GM18520 (cell line): ENCODE measurements at regions not wholly inside any gene's neighbourhood (a gene's known extent, or its start where the extent isn't known, plus 50 kb on each side); places are given as distances from the start of the nearest gene placed in this dataset.
"Not testable (repeated sequence)": the region's sequence is repeated elsewhere in the genome, so short reads cannot be mapped to it uniquely, and the experiment has no call there.

Source experiments
- ATAC-seq: cut with Tn5 transposase; IDR thresholded peaks from one replicate; pipeline ENCODE4 v1.9.1; 2021; ENCODE audit not compliant: unreplicated experiment

DNA sequence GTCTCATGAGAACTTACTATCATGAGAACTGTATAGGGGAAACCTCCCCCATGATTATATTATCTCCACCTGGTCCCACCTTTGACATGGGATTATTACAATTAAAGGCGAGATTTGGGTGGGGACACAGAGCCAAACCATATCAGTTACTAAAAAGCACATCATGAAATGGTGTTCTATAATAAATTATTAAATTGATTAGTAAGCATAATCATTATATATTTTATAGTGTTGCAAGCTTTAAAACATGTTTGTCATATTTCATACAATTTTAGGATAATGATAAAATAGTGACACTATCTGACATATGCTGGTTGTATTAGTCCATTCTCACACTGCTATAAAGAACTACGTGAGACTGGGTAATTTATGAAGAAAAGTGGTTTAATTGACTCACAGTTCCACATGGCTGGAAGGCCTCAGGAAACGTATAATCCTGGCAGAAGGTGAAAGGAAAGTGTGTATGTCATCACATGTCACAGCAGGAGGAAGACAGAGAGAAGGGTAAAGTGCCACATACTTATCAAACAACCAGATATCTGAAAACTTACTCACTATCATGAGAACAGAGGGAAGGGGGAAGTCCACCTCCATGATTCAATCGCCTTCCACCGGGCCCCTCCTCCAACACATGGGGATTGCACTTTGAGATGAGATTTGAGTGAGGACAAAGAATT lies 539.2 kb upstream of the OLFM3 start:
- no peak for ATAC-seq

DNA sequence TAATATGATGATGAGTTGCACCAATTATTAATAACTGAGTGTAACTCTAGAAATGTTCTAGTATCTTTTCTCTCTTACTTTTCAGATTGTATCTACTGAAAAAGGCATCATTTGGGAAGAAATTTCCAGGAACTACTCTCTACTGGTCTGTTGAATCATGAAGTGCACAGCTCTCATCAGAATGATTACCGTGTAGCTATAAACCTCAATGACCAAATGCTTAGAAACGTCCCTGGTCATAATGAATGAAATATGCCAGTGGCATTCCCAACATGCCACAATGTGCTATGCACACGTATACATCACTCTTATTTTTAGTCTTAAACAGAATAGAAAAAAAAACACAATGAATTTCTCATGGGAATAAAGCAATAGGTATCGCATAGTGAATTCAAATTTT lies 534.3 kb upstream of the OLFM3 start:
- no peak for ATAC-seq

DNA sequence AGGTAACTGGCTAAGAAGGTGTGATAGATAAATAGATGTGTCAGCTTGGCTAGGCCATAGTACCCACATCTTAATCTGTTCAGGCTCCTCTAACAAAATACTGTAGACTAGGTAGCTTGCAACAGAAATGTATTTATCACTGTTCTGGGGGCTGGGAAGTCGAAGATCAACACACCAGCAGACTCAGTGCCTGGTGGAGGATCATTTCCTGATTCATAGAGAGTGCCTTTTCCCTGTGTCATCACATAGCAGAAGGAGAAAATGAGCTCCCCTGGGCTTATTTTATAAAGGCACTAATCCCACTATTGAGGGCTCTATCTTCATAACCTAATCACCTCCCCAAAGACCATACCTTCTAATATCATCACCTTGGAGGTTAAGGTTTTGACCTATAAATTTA lies 532.7 kb upstream of the OLFM3 start:
- ATAC-seq: no peak

DNA sequence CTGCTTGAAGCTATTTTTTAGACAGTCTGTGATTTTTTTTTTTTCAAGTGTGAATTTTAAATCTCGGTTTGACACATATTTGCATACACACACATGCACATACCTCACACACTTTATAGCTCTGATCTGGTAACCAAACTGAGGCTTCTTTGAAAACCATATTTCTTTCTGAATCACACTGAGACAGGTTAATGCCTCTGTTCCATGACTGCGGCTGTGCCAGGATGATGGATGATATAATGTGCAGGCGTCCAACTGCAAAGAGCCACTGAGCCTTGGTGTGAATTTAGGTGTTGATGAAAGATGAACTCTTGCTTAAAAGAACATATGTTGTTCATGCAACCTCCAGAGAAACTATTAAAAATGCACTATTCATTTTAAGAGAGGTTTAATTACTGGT lies 504.0 kb upstream of the OLFM3 start:
- ATAC-seq: no peak

DNA sequence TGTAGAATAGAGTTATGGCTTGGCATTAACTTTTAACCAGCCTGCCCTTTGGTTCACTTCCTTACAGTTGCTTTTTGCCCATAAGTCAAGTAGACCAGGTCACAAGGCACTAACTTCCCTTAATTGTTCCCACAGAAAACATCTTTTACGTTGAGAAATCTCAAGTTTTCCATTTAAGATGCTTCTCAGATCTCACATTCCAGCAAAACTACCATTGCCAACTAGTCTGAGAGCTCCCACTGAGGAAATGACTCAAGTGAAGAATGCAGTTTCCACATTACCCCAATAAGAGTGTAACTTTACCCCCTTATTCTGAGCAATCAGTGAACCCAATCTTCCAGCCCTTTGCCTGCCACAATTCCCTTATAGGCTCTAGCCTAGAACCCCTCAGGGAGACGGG lies 502.2 kb upstream of the OLFM3 start:
- no peak for ATAC-seq

DNA sequence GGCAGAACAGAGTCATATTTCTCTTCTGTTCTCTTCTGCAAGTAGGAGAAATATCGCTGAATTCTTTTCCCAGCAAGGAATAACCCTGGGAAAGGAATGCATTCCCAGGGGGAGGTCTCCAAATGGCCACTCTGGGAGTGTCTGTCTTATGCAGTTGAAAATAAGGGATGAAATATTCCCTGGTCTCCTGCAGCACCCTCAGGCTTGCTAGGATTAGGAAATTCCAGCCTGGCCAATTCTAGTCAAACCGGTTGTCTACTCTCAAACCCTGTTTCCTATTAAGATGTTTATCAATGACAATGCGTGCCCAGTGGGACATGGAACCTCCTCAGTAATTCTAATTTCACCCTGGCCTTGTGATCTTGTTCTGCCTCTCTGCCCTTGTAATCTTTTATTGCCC lies 501.1 kb upstream of the OLFM3 start:
- ATAC-seq: not testable (repeated sequence)

DNA sequence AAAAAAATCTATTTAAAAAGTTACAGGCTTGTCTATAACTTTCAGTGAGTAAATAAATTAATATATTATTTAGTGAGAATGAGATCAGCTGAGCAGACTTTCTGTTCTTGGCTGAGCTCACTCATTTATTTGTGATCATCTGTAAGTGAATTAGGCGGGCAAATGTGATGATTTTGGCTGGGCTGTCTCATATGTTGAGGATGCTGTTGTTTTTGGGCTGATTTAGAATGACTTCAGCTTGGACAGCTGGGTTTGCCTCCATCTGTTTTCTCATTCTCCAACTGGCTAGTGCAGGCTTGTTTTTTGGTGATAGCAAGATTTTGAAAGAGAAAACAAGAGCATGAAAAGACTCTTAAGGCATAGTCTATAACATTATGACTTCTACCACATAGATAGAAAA lies 475.8 kb upstream of the OLFM3 start:
- no peak for ATAC-seq

DNA sequence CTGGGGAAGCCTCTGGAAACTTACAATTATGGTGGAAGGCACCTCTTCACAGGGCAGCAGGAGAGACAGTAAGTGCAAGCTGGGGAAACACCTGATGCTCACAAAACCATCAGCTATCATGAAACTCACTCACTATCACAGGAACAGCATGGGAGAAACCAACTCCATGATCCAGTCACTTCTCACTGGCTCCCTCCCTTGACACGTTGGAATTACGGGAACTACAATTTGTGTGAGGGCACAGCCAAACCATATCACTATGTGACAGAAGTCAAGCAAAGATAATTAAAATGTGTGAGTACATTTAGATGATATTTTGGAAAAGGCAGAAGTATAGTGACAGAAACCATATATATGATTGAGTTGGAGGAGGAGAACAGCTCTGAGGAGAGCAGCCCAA lies 474.0 kb upstream of the OLFM3 start:
- ATAC-seq: no peak

DNA sequence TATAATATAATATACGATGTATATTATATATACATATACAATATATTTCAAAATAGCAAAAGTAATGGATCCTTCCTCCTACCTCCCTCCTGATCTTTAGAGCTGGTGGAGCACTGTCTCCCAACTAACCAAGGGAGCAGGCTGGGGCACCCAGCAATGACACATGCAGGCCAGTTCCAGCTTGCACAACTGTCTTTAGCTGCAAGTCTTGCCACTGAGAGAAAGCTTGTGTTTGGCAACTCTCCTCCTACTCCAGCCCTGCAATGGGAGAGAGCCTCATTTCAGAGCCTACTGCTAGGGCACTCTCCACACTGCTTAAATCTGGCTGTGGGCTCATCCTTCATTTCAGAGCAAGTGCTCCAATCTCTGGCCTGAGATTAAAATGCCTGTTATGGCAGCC lies 469.8 kb upstream of the OLFM3 start:
- no peak for ATAC-seq

DNA sequence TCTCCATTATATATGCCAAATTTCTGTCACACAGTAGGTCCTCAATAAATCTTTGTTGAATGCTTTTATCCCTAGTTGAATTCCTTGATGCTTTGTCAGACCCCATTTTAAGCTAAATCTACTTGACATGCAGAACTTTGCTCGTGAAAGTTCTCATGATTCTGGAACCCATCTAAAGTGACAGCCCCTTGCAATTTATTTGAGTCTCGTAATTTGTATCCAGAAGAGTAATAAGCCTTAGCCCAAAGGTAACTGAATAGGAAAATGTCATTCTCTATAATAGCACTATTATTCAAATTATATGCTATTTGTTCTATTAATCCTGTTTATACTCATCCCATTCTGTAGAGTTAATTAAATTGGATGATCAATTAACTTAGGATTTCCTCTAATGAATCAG lies 466.6 kb upstream of the OLFM3 start:
- no peak for ATAC-seq

DNA sequence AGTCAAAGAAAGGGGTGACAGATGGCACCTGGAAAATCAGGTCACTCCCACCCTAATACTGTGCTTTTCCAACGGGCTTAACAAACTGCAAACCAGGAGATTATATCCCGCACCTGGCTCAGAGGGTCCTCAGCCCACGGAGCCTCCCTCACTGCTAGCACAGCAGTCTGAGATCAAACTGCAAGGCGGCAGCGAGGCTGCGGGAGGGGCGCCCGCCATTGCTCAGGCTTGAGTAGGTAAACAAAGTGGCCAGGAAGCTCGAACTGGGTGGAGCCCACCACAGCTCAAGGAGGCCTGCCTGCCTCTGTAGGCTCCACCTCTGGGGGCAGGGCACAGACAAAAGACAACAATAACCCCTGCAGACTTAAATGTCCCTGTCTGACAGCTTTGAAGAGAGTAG lies 445.6 kb upstream of the OLFM3 start:
- ATAC-seq: not testable (repeated sequence)

DNA sequence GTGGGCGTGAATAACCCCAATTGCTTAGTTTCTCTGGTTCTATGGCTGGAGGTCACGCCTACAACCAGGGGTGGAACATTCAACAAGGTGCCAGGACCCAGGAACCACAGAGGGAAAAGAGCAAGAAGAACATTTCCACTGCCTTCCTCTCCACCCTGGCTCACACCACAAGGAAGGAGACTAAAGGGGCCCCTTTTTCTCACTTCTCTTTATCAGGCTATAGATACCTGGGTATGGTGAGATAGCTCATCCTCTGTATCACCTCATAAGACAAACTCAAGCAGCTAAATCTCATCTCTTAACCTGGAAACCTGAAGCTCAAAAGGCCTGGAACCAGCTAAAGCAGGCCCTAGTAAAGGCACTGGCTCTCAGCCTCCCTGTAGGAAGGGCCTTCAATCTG lies 438.8 kb upstream of the OLFM3 start:
- ATAC-seq: no peak

DNA sequence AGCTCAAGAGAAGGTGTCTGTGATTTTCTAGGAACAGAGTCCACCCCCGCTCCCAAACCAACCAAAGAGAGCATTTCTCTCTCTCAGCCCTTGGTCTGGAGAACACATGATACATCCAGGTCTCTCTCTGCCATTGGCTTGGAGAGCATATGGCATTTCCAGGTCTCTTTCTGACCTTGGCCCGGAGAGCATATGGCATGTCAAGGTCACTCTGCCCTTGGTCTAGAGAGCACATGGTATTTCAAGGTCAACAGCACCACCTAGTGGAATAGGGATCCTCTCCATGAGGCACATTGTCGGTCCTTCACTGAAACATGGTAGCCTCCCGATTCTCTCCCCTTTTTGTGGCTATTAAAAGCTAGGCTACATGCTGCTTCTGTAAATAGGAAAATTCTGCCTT lies 437.7 kb upstream of the OLFM3 start:
- ATAC-seq: no peak

DNA sequence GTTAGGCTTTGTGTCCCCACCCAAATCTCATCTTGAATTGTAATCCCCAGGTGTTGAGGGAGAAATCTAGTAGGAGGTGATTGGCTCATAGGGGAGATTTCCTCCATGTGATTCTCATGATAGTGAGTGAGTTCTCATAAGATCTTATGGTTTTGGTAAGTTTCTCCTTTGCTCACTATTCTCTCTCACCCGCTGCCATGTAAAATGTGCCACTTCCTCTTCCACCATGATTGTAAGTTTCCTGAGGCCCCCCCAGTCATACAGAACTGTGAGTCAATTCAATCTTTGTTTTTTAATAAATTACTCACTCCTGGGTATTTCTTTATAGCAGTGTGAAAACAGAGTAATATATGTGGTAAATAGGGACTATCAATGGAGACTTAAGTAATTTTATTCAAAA lies 434.5 kb upstream of the OLFM3 start:
- peak; percentile 40 for ATAC-seq

DNA sequence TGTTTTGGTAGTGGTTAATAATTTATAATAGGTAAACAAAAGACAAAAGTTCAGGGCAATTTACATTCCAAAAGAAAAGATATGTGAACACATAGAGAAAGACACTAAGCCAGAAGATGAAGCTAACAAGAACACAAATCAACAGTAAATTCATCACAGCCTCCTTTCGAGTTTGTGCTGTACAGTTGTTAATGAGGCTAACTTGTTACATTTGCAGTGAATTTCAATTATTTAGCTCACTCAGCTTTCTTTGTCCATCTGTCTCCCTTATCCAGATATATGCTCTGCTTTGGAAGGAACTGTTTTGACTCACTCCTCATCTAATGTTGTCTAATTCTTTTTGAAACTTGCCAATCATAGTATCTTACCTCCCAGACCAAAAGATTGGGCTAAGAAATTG lies 423.3 kb upstream of the OLFM3 start:
- no peak for ATAC-seq
